ENCODE measurements at regions not wholly inside any gene's neighbourhood (a gene's known extent, or its start where the extent isn't known, plus 50 kb on each side); places are given as distances from the start of the nearest gene placed in this dataset.

DNA sequence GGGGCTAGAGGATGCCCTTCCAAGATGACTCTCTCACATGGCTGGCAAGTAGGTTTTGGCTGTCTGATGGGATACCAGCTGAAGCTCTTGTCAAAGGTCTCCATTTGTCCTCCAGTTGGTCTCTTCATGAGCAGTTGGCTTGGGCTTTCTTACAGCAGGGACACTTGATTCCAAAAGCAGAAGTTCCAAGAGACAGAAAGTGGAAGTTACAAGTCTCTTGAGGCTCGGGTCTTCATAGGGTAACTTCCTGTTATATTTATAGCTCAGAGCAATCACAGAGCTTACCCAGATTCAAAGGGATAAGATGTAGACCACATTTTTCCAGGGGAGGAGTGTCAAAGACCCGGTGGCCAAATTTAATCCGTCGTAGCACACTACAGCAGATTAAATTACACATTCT is 440.0 kb downstream of the RFC3 start:
- DNase-seq: no peak

DNA sequence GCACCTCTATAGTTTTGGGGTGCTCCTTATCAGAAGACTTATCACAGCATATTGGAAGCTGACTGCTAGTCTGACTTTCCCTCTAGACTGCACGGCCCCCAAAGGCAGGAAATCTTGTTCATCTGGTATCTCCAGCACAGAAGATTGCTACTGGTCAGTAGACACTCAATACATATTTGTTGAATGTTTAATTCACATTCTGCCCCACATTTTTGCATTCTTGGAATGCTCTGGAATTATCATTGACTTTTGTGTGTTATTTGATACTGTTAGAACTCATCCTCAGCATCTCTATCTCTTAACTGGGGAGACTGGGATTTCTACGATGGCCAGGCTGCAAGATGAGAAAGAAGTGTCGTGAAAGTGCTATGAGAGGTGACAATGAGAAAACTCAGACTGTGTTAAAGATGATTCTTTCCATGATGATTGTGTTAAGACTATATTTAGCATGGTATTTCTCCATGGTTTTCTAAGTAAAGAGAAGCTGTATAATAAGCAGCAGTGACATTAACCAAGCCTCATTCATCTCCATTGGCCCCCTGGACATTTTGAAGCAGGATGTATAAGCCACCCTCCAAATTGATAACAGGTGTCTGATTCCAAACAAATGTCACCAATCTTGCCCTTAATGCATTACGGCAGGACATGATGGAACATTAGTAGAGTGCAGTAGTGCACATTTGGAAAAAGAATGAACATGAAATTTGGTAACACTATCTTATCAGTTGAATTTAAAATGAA is 440.9 kb downstream of the RFC3 start:
- no peak for DNase-seq

DNA sequence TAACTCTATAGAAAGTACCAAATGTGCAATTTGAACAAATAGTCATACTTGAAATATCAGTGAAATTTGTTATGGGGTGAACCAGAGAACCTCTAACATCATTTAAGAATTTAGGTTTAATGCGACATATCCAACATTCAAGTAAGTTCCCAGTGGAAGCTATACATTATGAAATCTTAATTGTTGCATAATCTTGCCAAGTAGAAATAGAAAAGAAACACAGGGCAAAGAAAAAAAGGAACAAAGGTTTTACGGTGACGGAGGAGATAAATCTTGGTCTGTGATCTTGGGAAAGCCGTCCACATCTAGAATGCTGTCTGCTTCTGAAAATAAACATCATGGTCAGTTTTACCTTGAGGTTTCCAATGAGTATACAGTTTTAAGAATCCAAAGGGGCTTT is 445.7 kb downstream of the RFC3 start:
- DNase-seq: no peak

DNA sequence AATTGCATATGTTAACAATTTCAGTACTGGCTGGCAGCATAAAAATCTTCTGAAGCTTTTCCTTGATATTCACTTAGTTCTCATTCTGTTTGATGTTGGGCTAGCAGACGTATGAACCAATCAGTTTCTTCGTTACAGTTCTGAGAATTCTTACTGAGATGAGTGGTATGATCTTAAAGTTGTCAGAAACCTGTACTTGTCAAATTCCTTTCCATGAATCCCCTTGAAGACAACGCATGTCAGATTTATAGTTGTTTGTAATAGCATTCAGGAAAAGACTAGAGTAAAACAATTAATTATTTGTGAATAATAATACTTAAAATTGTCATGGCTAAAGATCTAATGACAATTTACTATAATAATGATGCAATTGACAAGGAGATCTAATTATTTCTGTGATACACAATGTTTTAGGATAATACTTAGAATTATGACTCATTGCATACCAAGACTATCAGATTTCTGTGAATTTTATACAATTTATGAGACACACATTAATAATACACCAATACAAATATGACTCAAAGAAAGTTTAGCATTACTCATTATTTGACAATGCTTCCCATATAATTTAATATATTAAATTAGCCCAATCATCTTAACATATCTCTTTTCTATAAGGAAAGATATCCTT is 447.2 kb downstream of the RFC3 start:
- no peak for DNase-seq

DNA sequence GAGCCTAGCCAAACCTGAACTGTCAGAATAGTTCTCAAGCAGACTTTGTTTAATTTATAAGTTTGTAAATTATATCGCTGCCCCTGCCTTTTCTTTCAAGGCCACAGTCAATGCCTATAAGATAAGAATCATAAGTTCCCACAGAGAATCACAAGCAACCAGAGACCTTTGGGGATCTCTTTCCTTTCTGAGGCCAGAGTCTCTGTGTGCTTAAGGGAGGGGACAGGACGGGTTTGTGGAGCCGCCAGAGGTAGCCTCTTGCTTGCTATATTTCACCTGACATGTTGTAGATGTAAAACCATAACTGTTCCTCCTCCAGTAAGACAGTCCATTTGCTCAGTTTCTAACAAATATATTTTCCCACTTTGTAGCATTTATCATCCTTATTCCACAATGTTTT is 458.8 kb downstream of the RFC3 start:
- DNase-seq: no peak

DNA sequence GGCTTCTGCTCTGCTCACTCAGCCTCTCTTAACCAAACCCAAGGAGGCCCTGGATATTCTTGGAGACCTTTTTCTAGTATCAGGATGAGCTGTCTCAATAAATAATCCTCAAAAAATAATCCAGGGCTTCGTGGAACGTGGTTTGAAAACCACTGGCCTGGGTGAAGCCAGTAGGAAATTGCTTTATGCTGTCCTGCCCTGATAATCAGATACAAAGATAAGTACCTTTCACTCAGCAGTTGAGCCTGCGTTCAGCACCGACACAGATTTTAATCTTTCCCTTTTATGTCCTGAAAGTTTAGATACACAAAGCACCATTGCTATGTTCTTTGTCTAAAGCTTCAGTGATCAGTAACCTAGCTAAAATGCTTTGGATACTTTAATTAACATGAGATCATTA is 460.0 kb downstream of the RFC3 start:
- no peak for DNase-seq

DNA sequence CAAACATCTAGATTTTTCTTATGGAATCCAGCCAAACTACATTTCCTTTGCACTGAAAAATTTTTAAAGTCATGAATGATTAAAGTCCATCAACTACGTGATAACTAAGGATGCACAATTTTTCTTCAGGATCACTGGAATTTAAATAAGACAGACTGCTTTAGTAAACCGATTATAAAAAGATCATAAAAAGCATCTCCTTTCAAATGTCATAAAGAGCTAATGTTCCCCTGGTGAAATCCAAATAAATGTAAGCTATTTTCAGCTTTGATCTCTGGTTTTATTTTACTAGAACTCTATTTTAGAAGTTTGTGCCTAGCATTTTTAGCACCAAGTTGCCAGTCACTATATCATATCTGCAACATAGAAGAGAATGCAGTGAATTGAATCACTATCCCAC is 460.8 kb downstream of the RFC3 start:
- no peak for DNase-seq

DNA sequence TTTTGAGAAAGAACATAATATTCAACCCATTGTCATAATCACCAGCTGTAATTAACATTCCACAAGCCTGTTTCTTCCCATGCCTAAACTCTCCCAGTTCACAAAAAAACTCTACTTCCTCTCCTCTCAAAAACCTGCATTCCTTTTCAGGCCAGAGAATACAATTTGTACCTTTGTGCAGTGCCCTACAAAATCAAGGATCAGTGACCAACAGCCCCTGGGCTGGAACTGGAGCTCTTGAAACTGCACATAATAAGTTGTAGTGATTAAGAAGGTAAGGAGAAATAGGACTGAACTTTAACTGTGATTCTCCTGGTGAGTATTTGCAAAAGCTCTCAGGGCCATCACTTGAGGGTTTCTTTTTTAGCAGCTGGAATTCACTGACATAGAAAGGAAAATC is 472.7 kb downstream of the RFC3 start:
- DNase-seq: no peak

DNA sequence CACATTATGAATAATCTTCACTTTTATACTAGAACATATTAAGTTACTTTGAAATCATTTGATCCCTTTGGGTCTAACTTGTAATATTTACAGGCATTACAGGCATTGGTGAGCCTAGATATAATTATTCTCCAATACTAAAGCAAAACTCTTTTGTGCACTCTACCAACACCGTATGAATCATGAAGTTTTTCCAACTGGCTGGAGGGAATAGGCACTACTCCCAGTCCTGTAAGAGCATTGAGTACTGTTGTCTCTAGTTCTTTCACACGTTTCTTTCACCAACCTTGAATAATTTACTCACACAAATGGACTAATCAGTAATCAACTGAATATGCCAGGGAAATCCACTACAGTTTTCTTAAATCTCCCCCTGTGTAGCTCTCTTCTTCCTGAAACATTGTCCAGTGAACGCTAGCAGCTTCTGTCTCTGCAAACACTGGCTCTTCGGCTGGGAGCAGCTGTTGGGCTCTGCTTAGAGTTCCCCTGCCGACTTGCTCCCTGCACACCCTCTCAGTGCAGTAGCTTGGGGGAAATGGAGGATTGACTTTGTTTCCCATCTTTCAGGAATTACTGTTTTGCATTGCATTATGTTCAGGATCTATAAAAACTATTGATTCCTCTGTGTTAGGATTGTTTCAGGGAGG is 476.7 kb downstream of the RFC3 start:
- DNase-seq: no peak

DNA sequence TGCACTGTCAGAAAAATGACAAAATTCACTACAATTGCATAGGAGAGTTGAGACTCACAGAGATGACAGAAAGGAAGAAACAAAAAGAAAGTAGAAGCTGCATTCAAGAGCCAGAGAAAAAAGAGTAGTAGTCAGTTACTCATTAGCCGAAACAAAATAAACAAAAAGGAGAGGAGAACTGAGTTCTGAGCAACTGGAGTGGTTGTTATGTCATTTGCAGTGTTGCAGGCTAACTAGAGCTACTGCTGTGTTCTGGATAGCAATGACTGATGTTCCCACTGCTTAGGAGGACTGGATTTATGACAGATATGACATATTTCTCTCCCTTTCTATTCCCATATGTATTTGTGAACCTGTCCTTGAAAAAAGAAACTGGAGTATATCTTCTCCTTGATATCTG is 482.6 kb downstream of the RFC3 start:
- no peak for DNase-seq

DNA sequence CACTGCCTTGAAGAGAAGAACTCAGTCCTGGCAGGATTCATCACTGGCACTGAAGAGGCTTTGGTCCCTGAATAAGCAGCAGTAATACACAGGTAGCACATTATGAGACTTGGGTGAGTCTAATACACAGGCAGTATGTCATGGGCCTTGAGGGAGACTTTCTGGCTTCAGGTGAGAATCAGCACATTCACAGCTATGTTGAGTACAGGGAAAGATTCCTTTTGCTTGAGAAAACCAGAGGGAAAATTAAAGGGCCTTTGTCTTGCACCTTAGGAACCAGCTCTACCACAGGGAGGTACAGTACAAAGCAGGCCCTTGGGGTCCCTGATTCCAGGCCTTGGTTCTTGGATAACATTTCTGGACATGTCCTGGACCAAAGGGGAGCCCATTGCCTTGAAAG is 484.6 kb downstream of the RFC3 start:
- no peak for DNase-seq

DNA sequence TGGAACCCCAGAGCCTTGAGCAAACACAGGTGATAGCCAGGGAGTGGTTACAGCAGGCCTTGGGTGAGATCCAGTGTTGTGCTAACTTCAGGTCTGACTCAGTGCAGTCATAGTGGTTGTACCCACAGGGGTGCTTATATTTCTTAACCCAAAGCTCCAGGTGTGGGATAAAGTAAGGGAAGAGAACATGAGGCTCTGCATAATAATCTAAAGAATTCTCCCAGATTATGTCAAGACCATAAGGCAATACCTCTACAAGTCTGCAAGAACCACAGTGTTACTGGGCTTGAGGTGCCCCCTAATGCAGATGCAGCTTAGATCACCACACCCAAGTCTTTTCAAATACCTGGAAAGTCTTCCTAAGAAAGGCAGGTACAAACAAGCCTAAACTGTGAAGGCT is 485.4 kb downstream of the RFC3 start:
- DNase-seq: no peak

DNA sequence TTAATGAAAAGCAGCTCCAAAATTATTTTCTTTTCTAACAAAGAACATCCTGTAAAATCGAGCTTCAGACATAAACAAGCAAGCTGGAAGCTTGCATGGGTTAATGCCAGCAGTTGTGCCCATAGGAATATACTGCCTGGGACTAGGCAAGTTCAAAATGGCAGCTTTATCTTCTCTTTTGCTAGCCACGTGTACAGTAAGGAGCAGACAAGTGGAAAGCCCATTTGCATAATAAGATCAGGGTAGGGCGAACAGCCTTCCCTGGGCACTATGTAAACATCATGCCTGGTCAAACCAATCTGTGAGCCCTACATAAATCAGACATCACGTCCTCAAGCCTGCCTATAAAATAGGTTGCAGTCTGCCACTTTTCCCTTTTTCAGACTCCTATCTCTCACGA is 489.7 kb downstream of the RFC3 start:
- DNase-seq: no peak

DNA sequence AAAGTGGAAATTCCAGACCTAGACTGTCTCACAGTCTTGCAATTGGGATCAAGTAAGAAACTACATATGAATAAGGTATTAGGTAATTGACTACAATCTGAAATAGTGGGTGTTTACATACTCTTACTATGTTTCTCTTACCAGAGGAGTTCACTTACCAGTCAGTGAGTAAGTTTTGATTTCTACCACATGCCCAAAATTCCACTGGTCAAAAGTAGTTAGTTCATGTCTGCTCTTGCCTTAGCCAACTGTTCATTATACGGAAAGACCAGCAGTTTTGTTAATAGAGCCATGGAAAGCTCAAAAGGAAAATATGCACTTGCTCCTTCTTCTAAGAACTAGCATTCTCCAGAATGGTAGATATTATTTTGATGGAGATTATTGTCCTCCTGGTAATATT is 490.8 kb downstream of the RFC3 start:
- DNase-seq: no peak

DNA sequence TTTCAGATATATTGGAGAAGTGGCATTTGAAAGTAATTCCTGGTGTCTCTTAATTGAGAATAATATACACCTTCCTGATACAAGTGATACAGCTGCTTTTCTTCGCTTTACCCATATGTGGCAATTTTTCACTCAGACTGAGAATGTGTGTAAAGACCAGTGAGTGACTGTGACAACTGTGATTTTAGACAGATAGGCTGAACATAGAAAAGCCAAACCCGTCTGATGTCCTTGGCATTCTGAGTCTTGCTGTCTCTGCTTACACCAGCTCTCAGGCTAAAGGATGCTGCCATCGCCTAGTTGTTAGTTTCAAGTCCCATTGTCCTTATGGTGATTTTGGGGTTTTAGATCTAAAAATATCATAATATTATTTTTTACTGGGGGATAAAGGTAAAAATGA is 492.6 kb downstream of the RFC3 start:
- no peak for DNase-seq

DNA sequence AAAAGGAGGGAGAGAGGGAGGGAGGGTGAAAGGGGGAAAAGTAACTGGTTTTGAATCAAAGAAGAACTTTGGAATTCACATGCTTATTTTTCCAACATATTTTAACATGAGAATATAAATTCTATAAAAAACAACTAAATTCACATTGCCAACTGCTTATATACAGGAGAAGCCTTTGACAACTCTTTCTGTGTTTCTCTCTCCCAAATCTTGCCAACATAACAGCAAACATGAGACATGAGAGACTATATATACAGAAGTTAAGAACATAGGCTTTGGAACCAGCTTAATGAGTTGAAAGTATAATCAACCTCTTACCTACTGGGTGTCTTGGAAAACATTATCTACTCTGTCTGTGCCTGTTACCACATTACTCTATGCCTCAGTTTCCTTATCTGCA is 493.3 kb downstream of the RFC3 start:
- no peak for DNase-seq

DNA sequence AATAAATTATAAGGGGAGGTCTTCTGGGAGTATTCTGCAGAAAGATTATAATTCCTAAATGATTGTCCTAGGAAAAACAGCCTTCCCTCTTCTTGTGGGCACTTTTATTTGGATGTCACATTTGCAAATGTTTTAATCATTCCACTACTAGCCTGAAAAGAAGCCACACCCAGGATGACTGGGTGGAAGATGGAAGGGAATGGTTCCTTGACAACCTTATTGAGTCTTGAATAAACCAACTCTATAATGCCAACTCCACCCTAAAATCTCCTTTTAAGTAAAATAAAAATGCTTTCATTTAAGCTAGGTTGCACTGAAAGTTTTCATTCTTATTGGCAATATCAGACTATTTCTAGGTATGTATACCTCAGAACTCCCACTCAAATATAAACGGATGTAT is 494.6 kb downstream of the RFC3 start:
- no peak for DNase-seq

DNA sequence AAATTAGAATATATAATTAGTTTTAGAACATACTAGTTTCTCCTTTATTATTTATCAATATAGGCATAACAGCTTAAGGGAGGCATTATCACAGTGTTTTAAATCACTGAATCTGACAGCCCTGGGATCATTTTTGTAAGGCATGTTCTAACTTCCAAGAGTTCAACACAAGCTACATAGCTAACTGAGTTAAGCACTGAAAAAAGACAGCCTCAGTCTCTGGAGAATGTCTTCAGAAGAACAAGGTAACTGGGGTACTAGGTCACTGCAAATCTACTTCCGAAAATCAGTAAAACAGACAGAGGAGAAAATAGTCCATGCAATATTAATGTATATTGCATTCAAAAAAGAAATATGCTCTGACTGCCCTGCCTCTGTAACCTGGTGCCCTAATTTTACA is 502.1 kb downstream of the RFC3 start:
- no peak for DNase-seq

DNA sequence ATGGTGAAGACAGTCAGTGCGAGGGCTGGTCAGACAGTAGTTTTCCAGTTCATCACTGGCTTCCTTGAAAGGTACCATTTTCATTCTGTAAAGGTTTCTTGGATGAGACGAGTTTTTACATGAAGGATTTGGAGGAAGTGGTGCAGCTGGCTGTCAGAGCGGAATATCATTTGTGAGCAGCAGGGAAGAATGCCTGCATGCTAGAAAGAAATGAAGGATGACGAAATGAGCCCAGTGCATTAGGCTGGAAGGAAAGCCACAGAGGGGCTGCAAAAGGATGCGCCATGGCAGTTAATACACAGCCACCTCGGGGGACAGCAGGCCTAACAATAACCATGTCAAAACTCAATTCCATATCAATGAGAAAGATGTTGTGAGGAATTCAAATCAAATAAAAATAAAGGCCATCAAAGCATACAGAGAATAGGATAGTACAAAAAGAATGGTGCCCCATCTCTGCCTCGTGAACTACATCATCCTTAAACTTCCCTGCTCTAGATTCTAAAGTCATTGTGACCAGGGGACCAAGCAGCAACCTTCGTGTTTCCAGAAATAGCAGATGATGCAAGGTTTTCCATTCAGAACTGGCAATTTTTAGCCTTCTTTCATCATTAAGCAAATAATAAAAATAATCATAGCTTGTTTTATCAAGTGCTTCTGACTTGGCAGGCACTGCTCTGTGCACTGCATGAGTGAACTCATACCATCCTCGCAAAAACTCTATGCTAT is 504.2 kb downstream of the RFC3 start:
- no peak for DNase-seq

DNA sequence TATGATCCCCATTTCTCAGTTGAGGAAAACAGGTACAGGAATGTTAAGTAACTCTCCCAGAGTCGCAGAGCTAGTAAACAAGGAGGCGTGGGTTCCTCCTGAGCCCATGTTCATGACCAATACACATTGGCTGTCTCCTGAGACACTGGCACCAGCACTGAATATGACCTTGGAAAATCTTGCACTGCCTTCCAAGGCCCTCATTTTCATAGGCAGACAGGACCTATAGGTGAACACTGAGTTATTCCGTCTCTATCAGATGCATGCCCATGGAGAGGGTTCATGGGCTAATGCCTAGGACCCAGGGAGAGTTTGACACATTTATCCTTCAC is 504.8 kb downstream of the RFC3 start:
- no peak for DNase-seq

DNA sequence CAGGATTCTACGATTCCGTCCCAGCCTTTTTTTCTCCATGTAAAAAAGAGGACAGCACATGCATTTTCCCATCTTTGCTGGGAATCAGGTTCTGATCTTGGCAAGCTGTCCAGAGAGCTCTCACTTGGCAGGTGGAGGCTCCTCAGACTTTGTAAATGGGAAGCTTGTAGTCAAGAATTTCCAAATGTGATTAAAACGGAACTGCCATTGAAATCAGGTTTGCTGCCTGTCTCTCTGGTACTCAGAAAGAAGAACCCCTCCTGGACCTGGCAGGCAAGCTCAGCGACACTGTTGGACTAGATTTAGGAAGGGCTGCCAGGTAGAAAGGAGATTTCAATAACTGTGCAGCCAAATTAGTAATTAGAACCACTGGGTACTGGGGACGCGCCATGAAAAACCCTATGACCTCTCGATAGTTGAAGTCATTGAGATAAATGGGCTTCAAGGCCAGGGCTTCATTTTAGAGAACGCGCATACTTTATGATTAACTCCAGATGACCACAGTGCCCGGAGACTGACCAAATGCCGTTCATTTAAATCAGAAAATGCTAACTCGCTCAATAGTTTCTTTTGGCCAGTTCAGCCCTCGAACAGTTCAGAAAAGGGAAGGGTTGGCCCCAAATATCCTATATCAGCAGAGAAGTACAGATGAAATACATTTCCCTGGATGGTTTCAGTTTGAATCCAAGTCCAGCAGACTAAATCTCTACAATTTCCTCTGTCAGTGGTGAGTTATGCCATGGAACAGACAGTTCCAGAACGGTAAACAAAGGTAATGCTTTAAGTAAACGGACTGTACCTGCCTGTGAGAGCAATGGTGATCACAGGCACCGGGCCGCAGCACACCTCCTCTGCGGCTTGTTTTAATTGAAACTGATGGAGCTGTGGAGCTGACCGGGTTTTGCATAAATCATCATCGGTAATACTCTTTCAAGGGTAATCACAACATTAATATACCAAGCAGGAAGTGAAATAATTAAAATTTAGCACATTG is 517.4 kb downstream of the RFC3 start:
- no peak for DNase-seq

DNA sequence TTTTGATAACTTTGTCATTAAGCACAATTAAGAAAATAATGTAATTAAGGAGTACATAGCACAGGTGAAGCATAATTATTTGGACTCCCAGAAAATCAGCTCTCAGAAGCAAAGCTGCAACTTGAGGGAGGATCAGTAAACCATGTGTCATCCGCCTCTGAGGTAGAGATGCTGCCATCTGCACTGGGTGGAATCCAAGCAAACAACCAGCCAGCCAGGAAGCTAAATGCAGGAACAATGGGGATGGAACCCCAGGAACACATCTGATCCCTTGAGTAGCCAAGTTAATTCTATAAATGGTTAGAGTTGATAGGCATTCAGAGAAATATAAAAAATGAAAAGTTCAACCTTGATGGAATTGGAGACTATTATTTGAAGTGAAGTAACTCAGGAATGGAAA is 520.2 kb downstream of the RFC3 start:
- no peak for DNase-seq

DNA sequence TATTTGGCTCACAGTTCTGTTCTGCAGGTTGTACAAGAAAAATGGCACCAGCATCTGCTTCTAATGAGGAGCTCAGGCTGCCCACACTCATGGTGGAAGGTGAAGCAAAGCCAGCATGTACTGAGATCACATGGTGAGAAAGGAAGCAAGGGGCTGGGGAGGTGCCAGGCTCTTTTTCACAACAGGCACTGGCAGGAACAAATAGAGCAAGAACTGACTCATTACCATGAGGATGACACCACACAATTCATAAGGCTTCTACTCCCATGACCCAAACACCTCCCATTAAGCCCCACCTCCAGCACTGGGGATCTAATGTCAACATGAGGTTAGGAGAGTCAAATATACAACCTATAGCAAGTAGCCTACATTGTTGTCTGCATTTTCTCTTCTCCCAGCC is 522.6 kb downstream of the RFC3 start:
- DNase-seq: no peak
